A673 (cell line): ENCODE measurements at regions not wholly inside any gene's neighbourhood (a gene's known extent, or its start where the extent isn't known, plus 50 kb on each side); places are given as distances from the start of the nearest gene placed in this dataset.

Experiments used
- BruUV-seq: library from RNA; stranded (reverse); fragments of 400-500 nt; replicated peaks from 2 replicates; lab custom pipeline; 2021; lab: Mats Ljungman, UMichigan
- CTCF ChIA-PET: fragments of 300-600 bp; sonication (Branson Sonifier 250); formaldehyde crosslinking; loops from one replicate; lab custom pipeline; 2022; ENCODE audit warnings: antibody characterized with exemption; lab: Charles Lee
- POLR2A ChIA-PET: fragments of 300-600 bp; sonication (Branson Sonifier 250); formaldehyde crosslinking; loops from one replicate; lab custom pipeline; 2022; ENCODE audit warnings: antibody characterized with exemption; ENCODE audit not compliant: low non-redundant PET; lab: Charles Lee
- DNase-seq: peaks from one replicate; pipeline ENCODE4 v3.0.0-alpha.2; 2015; ENCODE audit warnings: low spot score
- H3K27ac ChIP-seq: fragments of 200-600 bp; sonication (generic); 2 replicates; pipeline ENCODE4 v1.5.1; 2016; ENCODE audit warnings: mixed run types, low read depth, mild to moderate bottlenecking, mixed read lengths, antibody characterized with exemption, low read length; ENCODE audit not compliant: poor library complexity, severe bottlenecking
- H3K27me3 ChIP-seq: fragments of 200-600 bp; sonication (generic); replicated peaks from 2 replicates; pipeline ENCODE4 v1.6.1; 2017; ENCODE audit warnings: mixed run types, low read depth, mild to moderate bottlenecking, mixed read lengths, antibody characterized with exemption, low read length; ENCODE audit not compliant: insufficient read depth, poor library complexity
- H3K36me3 ChIP-seq: fragments of 200-600 bp; sonication (generic); 2 replicates; pipeline ENCODE4 v1.6.1; 2016; ENCODE audit warnings: mixed run types, mild to moderate bottlenecking, mixed read lengths, antibody characterized with exemption, low read length; ENCODE audit not compliant: insufficient read depth, poor library complexity, severe bottlenecking
- H3K4me1 ChIP-seq: fragments of 200-600 bp; sonication (generic); 2 replicates; pipeline ENCODE4 v1.6.1; 2017; ENCODE audit warnings: mixed run types, mild to moderate bottlenecking, mixed read lengths, antibody characterized with exemption, low read length; ENCODE audit not compliant: insufficient read depth, poor library complexity, severe bottlenecking
- H3K4me3 ChIP-seq: fragments of 200-600 bp; sonication (generic); 2 replicates; pipeline ENCODE4 v1.5.1; 2016; ENCODE audit warnings: low read depth, mixed run types, mild to moderate bottlenecking, mixed read lengths, low read length; ENCODE audit not compliant: poor library complexity, severe bottlenecking
- H3K9me3 ChIP-seq: fragments of 200-600 bp; sonication (generic); 2 replicates; pipeline ENCODE4 v1.6.1; 2016; ENCODE audit warnings: mixed run types, low read depth, mild to moderate bottlenecking, mixed read lengths, antibody characterized with exemption, low read length; ENCODE audit not compliant: poor library complexity, severe bottlenecking
- EZH2 ChIP-seq: fragments of 200-600 bp; sonication (generic); IDR thresholded peaks from 2 replicates; pipeline ENCODE4 v1.6.1; 2017; ENCODE audit warnings: borderline replicate concordance, low read depth, mild to moderate bottlenecking, mixed read lengths, antibody characterized with exemption, low read length; ENCODE audit not compliant: poor library complexity, severe bottlenecking
- intact Hi-C: fragments of 100-400 bp; cut with micrococcal nuclease; formaldehyde crosslinking; loops from one replicate; pipeline ENCODE4 v1.10.0; 2022; ENCODE audit not compliant: unreplicated experiment
- TF ChIP-seq, protein P1 (sequence below): fragments of 300-800, 200-600 bp; sonication (generic); conservative IDR thresholded peaks from 2 replicates; pipeline ENCODE4 v1.5.1; 2017; ENCODE audit warnings: low read depth, mild to moderate bottlenecking, antibody characterized with exemption, low read length, moderate library complexity, mixed read lengths

DNA sequence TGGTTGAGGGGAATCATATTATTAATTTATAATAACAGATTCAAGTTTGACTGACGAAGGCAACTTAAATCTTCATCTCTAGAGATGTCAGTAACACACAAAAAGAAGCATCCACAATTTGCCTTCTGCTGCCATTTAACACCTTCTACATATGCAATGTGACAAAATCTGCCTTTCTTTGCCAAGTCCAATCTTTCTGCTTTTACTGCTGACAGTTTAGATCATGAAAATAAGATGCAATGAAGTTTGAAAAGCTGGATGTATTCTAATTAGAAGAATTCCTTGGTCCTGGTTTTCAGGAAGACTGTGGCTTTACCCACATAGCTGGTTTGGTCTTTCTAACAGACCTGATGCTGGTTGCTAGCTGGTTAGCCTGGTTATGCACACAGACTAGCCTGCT is 178.9 kb downstream of the ACER2 start:
- intact Hi-C loops, result no loop called here
- ChIA-PET CTCF (no interaction called here), POLR2A (no interaction called here)

DNA sequence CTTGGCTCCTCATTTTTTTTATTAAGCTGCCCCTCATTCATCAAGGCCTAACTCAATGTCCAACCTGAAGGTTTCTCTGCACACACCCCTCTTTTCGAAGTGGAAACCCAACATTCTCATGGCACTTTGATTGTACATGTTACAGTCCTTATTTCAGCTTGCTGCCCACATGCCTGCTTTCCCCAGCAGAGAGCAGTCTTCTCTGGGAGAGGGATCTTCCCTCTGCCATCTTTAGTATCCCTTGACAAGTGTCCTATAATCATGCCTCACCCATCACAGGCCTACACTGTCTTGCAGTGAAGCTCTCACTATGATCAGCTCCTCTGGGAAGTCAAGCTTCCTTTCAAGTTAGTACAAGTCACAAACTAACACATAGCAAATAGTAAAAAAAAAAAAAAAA is 175.1 kb downstream of the ACER2 start:
- POLR2A ChIA-PET, result no interaction called here
- intact Hi-C loops, result no loop called here
- CTCF ChIA-PET, result no interaction called here

More for the DNA sequence above, 178.9 kb downstream of the ACER2 start:
- H3K27me3 ChIP-seq, result no peaks in the 10 kb centered on the region
- H3K4me3 ChIP-seq, result no peak overlapping the region
- DNase-seq, result no peak
- TF ChIP-seq EZH2, result no peak
- TF ChIP-seq, protein P1, sequence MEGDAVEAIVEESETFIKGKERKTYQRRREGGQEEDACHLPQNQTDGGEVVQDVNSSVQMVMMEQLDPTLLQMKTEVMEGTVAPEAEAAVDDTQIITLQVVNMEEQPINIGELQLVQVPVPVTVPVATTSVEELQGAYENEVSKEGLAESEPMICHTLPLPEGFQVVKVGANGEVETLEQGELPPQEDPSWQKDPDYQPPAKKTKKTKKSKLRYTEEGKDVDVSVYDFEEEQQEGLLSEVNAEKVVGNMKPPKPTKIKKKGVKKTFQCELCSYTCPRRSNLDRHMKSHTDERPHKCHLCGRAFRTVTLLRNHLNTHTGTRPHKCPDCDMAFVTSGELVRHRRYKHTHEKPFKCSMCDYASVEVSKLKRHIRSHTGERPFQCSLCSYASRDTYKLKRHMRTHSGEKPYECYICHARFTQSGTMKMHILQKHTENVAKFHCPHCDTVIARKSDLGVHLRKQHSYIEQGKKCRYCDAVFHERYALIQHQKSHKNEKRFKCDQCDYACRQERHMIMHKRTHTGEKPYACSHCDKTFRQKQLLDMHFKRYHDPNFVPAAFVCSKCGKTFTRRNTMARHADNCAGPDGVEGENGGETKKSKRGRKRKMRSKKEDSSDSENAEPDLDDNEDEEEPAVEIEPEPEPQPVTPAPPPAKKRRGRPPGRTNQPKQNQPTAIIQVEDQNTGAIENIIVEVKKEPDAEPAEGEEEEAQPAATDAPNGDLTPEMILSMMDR, result no peak
- no peaks in the 10 kb centered on the region for H3K9me3 ChIP-seq
- no peaks in the 10 kb centered on the region for H3K4me1 ChIP-seq
- BruUV-seq, result no TSS peak
- no peak overlapping the region for H3K27ac ChIP-seq
- no peaks in the 10 kb centered on the region for H3K36me3 ChIP-seq

DNA sequence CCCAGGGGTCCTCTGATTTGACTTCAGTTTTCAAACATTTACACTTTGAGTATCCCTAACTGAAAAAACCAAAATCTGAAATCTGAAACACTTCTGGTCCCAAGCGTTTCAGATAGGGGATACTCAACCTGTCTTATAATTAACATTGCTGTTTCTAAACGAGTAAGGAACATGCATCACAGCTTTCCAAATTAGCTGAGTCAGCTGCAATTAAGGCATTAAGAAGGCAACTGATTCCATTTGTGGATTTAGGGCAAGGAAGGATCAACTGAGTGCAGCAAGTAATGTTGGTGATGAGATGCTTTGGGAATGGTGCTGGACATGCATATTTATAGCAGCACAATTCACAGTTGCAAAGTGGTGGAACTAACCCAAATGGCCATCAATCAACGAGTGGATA is 168.6 kb downstream of the ACER2 start:
- Histone ChIP-seq H3K4me1 (no peaks in the 10 kb centered on the region), H3K9me3 (no peaks in the 10 kb centered on the region), H3K27me3 (no peaks in the 10 kb centered on the region), H3K27ac (no peak overlapping the region), H3K4me3 (no peak overlapping the region), H3K36me3 (no peaks in the 10 kb centered on the region)
- TF ChIP-seq EZH2, result no peak
- TF ChIP-seq, protein P1, result no peak
- no peak for DNase-seq
- ChIA-PET CTCF (no interaction called here), POLR2A (no interaction called here)
- no TSS peak for BruUV-seq
- intact Hi-C loops, result no loop called here

More for the DNA sequence above, 175.1 kb downstream of the ACER2 start:
- Histone ChIP-seq H3K9me3 (no peaks in the 10 kb centered on the region), H3K4me3 (no peak overlapping the region), H3K4me1 (no peaks in the 10 kb centered on the region), H3K36me3 (no peaks in the 10 kb centered on the region), H3K27me3 (no peaks in the 10 kb centered on the region), H3K27ac (no peak overlapping the region)
- BruUV-seq, result no TSS peak
- TF ChIP-seq, protein P1, result no peak
- no peak for TF ChIP-seq EZH2
- DNase-seq, result no peak
